Heart left ventricle (tissue), 16 donors: ENCODE measurements at regions not wholly inside any gene's neighbourhood (a gene's known extent, or its start where the extent isn't known, plus 50 kb on each side); places are given as distances from the start of the nearest gene placed in this dataset.
"Not testable (repeated sequence)": the region's sequence is repeated elsewhere in the genome, so short reads cannot be mapped to it uniquely, and the experiment has no call there.

Source experiments
- ATAC-seq, 4 donors: fragments of 200-7000 bp; cut with Tn5 transposase; one replicate each; pipeline ENCODE4 v1.9.1; 2020 to 2022; ENCODE audit warnings: moderate library complexity in 4 of 4, mild to moderate bottlenecking in 3 of 4, moderate number of reproducible peaks in 1 of 4
- DNase-seq, 5 donors: peaks; one replicate each; pipeline ENCODE4 v3.0.0-alpha.2; 2020
- H3K27ac ChIP-seq, 12 donors: fragments of 200-600 bp; sonication (generic) in 4 of 12; one replicate each; pipeline versions ENCODE4 v1.5.0 to v1.8.0; 2016 to 2022; ENCODE audit warnings: mild to moderate bottlenecking in 2 of 12
- H3K27me3 ChIP-seq, 9 donors: fragments of 200-600 bp; sonication (generic) in 2 of 9; one replicate each; pipeline versions ENCODE4 v1.5.1 to v1.8.0; 2016 to 2022; ENCODE audit warnings: mild to moderate bottlenecking in 3 of 9
- H3K36me3 ChIP-seq, 9 donors: fragments of 200-600 bp; sonication (generic) in 2 of 9; one replicate each; pipeline versions ENCODE4 v1.5.0 to v1.8.0; 2018 to 2022; ENCODE audit warnings: mild to moderate bottlenecking in 2 of 9
- H3K4me1 ChIP-seq, 12 donors: fragments of 200-600 bp; sonication (generic) in 4 of 12; one replicate each; pipeline versions ENCODE4 v1.5.0 to v1.8.0; 2016 to 2022; ENCODE audit warnings: mild to moderate bottlenecking in 3 of 12
- H3K4me3 ChIP-seq, 12 donors: fragments of 200-600 bp; sonication (generic) in 4 of 12; one replicate each; pipeline versions ENCODE4 v1.5.0 to v1.8.0; 2017 to 2022; ENCODE audit warnings: mild to moderate bottlenecking in 9 of 12, moderate library complexity in 4 of 12
- H3K9me3 ChIP-seq, 12 donors: fragments of 200-600 bp; sonication (generic) in 4 of 12; one replicate each; pipeline versions ENCODE4 v1.5.0 to v1.8.0; 2016 to 2022; ENCODE audit warnings: mild to moderate bottlenecking in 1 of 12
- CTCF ChIP-seq, 12 donors: fragments of 200-600 bp; sonication (generic) in 4 of 12; IDR thresholded peaks; one replicate each; pipeline versions ENCODE4 v1.5.0 to v1.8.0; 2018 to 2022; ENCODE audit warnings: antibody characterized with exemption in 12 of 12, mild to moderate bottlenecking in 5 of 12
- POLR2A ChIP-seq, 2 donors: fragments of 450-650 bp; IDR thresholded peaks; one replicate each; pipeline ENCODE4 v1.6.1; 2017; ENCODE audit warnings: antibody characterized with exemption in 2 of 2, mild to moderate bottlenecking in 2 of 2, moderate library complexity in 2 of 2
- whole genome bisulfite sequencing, 4 donors: extraction: QIAGEN DNeasy Blood & Tissue Kit in 2 of 4; methylation state at CpG; one replicate each; pipeline versions ENCODE4 v1.1.5 to v1.1.7; 2013 to 2018; 5-methylcytosine and 5-hydroxymethylcytosine counted together
- intact Hi-C, 10 donors: fragments of 100-400 bp; cut with DNase I; formaldehyde crosslinking; loops; one replicate each; pipeline versions ENCODE4 v1.11.1 to v1.14.2; 2022
- donor health status: ischemic (EF 13 %, LVEDD 7.1; RV severe dilation, severe dysfunction).
- donor health status: healthy with polysubstance abuse.
- donor health status: DM: no; HTN: yes; CAD: no.
- donor health status: DM: no; HTN: no; CAD: no.
- donor health status: ischemic (EF 25% LVEDD 6.9; RV normal size, moderate dysfunction).
- donor health status: ischemic (EF 25% LVEDD 5.7; RV mildly dilated, moderate dysfunction).
- donor health status: healthy.
- donor health status: DM: yes; HTN: yes; CAD: no.
- donor health status: ischemic (EF 35%, LVEDD 5.7; RV mildly dilated, moderate dysfunction).
- donor health status: nonischemic (EF 11% LVEDD 7.7; RV severe dilation, severe dysfunction).
- donor health status: DM: yes; HTN: yes; CAD: no.
- donor health status: PGD.
- donor health status: ischemic (EF 29% LVEDD 5.4; RV normal size, mild dysfunction).
- donor health status: nonischemic (EF 23%, LVEDD 6.1; RV moderate dilation, normal function).

DNA sequence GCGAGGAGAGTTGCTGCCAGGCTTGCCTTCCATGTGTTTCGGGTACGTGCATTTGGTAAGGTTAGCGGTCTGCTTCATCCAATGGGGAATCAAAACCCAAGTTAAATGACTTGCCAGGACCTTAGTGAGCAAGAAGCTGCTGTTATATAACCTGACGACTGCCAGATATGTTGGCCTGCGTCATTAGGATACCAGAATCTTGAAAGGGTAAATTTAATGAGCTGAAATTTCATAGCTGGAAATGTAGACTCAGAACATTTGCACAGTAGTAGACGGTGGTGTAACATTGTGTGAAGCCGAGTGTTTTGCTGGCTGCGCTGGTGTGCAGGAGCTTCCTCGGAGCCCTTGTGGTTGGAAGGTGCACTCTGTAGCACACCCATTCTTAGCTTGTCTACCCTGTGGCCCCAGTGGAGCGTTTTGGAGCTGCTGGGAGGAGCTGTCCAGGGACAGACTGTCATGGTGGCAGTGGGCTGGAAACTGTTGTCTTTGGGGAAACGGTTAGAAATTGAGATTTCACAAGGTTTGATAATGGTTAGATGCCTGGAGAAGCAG, 66.3 kb upstream of the CRYM start:
- H3K4me3 ChIP-seq, H3K4me1 ChIP-seq, H3K36me3 ChIP-seq, H3K27ac ChIP-seq, H3K9me3 ChIP-seq, ATAC-seq, H3K27me3 ChIP-seq, intact Hi-C loops, DNase-seq: not testable (repeated sequence)
- WGBS, 4 donors = 89 to 96% (median 91%) methylated on average over 11 to 12 of the region's 12 CpGs

DNA sequence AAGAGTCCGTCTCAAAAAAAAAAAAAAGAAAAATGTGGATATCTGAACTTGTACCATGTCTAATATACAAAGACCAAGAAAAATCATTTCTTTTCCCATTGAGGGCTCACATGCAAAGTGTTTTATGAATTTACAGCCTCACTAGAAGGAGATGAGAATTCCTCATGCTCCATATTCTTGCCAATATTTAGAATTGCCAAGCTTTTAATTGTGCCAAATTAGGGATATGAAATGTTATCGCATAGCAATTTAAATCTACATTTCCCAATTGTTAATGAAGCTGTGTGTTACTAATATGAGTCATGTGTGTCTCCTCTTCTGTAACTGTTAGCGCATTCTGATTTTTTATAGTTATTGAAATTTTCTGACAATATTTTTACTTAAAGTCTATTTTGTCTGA, 63.0 kb upstream of the CRYM start:
- ATAC-seq = no peak
- no peak overlapping the region for H3K27ac ChIP-seq
- no peaks in the 10 kb centered on the region for H3K27me3 ChIP-seq
- TF ChIP-seq POLR2A (IDR thresholded peaks at IDR 0.05) (no peak), CTCF (IDR thresholded peaks at IDR 0.05) (no peak)
- no peak overlapping the region for H3K4me3 ChIP-seq
- H3K36me3 ChIP-seq = peaks cover 0 to 6% (median 0%) of the 10 kb centered on the region in 9 donors
- intact Hi-C loops = no loop called here
- no peaks in the 10 kb centered on the region for H3K4me1 ChIP-seq
- no peaks in the 10 kb centered on the region for H3K9me3 ChIP-seq
- DNase-seq = no peak
- 89 to 95% (median 90%) methylated on average over 3 of the region's 3 CpGs for WGBS, 4 donors

DNA sequence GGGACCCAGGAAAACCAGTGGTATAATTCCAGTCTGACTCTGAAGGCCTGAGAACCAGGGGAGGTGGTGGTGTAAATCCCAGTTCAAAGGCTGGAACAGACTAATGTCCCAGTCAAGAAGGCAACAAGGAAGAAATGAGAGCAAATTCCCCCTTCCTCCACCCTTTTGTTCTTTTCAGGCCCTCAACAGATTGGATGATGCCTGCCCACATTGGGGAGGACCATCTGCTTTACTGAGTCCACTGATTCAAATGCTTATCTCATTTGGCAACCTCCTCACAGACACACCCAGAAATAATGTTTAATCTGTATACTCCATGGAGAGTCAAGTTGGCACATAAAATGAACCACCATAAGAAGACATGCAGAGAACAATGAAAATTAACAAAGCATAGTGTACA, 61.9 kb upstream of the CRYM start:
- no peak for TF ChIP-seq POLR2A (IDR thresholded peaks at IDR 0.05)
- no peak for TF ChIP-seq CTCF (IDR thresholded peaks at IDR 0.05)
- Histone ChIP-seq H3K4me3 (no peak overlapping the region), H3K9me3 (no peaks in the 10 kb centered on the region), H3K36me3 (peaks cover 0 to 6% (median 0%) of the 10 kb centered on the region in 9 donors), H3K27me3 (no peaks in the 10 kb centered on the region), H3K27ac (no peak overlapping the region), H3K4me1 (no peaks in the 10 kb centered on the region)
- intact Hi-C loops = no loop called here
- DNase-seq (no peak), ATAC-seq (no peak)

- intact Hi-C loops = no loop called here
- 86 to 91% (median 89%) methylated on average over 4 of the region's 4 CpGs for WGBS, 4 donors
- H3K9me3 ChIP-seq = no peaks in the 10 kb centered on the region
- peaks cover 0 to 6% (median 0%) of the 10 kb centered on the region in 9 donors for H3K36me3 ChIP-seq
- TF ChIP-seq POLR2A (IDR thresholded peaks at IDR 0.05) (no peak), CTCF (IDR thresholded peaks at IDR 0.05) (no peak)
- no peak for DNase-seq
- no peak for ATAC-seq
- no peaks in the 10 kb centered on the region for H3K27me3 ChIP-seq
- no peak overlapping the region for H3K4me3 ChIP-seq
- no peak overlapping the region for H3K27ac ChIP-seq
- H3K4me1 ChIP-seq = no peaks in the 10 kb centered on the region
Measured at GRCh38 chr16:21339269-21339641, 61.2 kb upstream of the CRYM start.

GRCh38 chr16:21338537-21339268, 60.6 kb upstream of the CRYM start:
- Histone ChIP-seq H3K27ac (no peak overlapping the region), H3K4me1 (no peaks in the 10 kb centered on the region), H3K9me3 (no peaks in the 10 kb centered on the region), H3K4me3 (no peak overlapping the region), H3K27me3 (no peaks in the 10 kb centered on the region), H3K36me3 (peaks cover 0 to 6% (median 0%) of the 10 kb centered on the region in 9 donors)
- intact Hi-C loops = no loop called here
- WGBS, 4 donors = 93 to 97% (median 94%) methylated on average over 6 of the region's 6 CpGs
- DNase-seq (no peak), ATAC-seq (no peak)
- no peak for TF ChIP-seq CTCF (IDR thresholded peaks at IDR 0.05)
- TF ChIP-seq POLR2A (IDR thresholded peaks at IDR 0.05) = no peak
